HUES48 (cell line): ENCODE measurements at regions not wholly inside any gene's neighbourhood (a gene's known extent, or its start where the extent isn't known, plus 50 kb on each side); places are given as distances from the start of the nearest gene placed in this dataset.

Experiments
- H3K27ac ChIP-seq: one replicate; pipeline ENCODE4 v1.7.0; 2013; ENCODE audit warnings: low read depth, low read length, inconsistent platforms
- H3K27me3 ChIP-seq: 2 replicates; pipeline ENCODE4 v1.6.1; 2013; ENCODE audit warnings: mild to moderate bottlenecking, low read length; ENCODE audit not compliant: control insufficient read depth, insufficient read depth
- H3K36me3 ChIP-seq: 2 replicates; pipeline ENCODE4 v1.6.1; 2013; ENCODE audit warnings: low read length; ENCODE audit not compliant: control insufficient read depth, insufficient read depth
- H3K4me1 ChIP-seq: 2 replicates; pipeline ENCODE4 v1.6.1; 2013; ENCODE audit warnings: mild to moderate bottlenecking, low read length; ENCODE audit not compliant: control insufficient read depth, insufficient read depth
- H3K4me3 ChIP-seq: 2 replicates; pipeline ENCODE4 v1.5.1; 2013; ENCODE audit warnings: mild to moderate bottlenecking, low read depth, low read length
- H3K9ac ChIP-seq: 2 replicates; pipeline ENCODE4 v1.6.1; 2013; ENCODE audit warnings: mild to moderate bottlenecking, low read depth, low read length, moderate library complexity
- H3K9me3 ChIP-seq: 2 replicates; pipeline ENCODE4 v1.6.1; 2013; ENCODE audit warnings: low read length; ENCODE audit not compliant: control insufficient read depth, insufficient read depth

DNA sequence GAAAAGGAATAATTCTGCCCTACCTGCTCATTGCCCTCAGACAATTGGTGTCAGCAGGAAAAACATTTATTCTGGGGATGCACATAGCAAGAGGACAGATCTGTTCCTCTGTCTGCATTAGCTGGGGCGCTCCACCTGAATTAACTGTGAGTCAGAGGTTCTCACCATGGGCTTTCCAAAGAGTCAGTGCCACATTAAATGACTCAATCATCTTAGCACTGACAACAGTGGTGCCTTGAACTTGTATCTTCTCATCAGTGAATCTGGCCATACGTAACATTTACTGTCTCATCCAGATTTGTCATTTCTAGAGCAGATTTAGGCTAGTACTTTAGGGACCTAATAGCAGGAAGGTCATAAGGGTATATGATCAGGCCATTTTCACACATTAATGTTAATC lies 358.1 kb upstream of the CRIM1 start:
- H3K9ac ChIP-seq, result no peak overlapping the region
- no peaks in the 10 kb centered on the region for H3K4me1 ChIP-seq
- H3K27ac ChIP-seq, result no peak overlapping the region
- no peaks in the 10 kb centered on the region for H3K27me3 ChIP-seq
- no peaks in the 10 kb centered on the region for H3K36me3 ChIP-seq
- no peak overlapping the region for H3K4me3 ChIP-seq
- no peaks in the 10 kb centered on the region for H3K9me3 ChIP-seq

DNA sequence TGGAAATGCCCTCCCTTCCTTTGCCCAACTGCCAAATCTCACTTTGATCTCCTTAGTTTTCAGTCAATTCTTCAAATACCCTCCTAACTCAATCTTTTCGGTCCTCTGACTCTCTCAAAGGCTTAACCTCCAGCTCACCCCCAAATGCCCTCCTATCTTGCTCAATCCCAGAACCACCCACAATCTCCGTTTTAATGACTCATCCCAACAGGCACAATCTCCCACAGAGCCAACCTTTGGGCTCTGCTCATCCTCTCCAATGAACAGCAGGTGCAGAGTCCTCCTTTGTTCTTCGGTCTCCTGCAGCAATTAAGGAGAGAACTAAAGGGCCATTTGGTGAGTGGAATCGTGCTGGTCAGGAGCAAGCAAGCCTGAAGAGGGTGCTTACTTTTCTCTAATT lies 366.1 kb upstream of the CRIM1 start:
- Histone ChIP-seq H3K9ac (no peak overlapping the region), H3K36me3 (no peaks in the 10 kb centered on the region), H3K4me1 (0 out of 2 replicates have a peak, but pooled peaks cover 4% of the 10 kb centered on the region), H3K9me3 (no peaks in the 10 kb centered on the region), H3K4me3 (no peak overlapping the region), H3K27ac (peak overlapping the region; percentile 54), H3K27me3 (no peaks in the 10 kb centered on the region)

DNA sequence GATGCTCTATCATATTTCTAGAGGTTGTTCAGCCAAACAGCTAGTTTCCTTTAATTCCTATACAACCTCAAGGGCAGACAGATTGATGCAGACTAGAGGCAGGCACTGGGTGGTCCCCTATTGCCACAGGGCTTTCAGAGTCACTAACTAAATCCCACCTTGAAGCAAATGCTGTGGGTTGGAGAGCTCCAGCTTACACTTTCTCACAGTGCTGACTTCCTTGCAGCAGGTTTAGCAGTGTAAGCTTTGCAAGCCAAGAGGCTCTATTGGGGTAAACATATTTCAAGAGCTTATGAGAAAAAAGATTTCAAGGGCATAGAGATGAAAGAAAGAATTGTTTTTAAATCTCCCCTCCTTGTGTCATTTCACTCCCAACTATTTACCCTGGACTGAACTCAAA lies 366.5 kb upstream of the CRIM1 start:
- Histone ChIP-seq H3K9ac (no peak overlapping the region), H3K27me3 (no peaks in the 10 kb centered on the region), H3K4me1 (0 out of 2 replicates have a peak, but pooled peaks cover 4% of the 10 kb centered on the region), H3K9me3 (no peaks in the 10 kb centered on the region), H3K4me3 (no peak overlapping the region), H3K36me3 (no peaks in the 10 kb centered on the region), H3K27ac (peak overlapping the region; percentile 54)

DNA sequence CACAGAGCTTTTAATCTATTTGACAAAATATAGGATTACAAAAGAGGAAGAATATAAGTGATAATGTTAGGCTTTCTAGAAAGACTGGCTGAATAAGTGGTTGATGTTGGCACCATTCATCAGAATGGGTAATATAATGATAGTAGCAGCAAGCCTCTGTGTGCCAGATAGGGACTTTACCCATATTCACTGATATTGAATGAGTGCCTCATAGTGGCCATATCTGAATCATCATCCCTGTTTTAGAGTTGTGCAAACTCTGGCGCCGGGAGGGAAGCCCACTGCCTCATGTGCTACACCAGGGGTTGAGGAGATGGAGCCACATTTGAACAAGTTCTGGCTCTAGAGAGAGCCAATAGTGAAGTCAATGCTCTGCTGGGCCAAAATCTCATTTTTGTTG lies 368.7 kb upstream of the CRIM1 start:
- 0 out of 2 replicates have a peak, but pooled peaks cover 4% of the 10 kb centered on the region for H3K4me1 ChIP-seq

DNA sequence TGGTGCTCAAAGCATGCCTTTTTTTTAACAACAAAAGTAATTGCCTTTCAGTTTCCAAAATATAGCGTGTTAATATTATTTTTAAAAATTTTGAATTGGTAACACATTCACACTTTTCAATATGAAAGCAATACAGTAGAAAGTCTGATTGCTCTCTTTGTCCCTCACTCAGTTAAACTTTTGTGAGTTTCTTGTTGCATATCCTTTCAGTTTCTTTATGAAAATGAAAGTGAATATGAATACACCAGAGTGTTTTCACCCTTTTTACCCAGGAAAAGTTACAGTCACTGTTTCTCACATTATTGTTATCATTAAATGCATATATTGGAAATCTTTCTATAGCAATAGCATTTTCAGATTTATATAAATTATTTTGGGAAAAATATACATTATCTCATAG lies 377.4 kb upstream of the CRIM1 start:
- Histone ChIP-seq H3K4me3 (no peak overlapping the region), H3K27me3 (no peaks in the 10 kb centered on the region), H3K9me3 (no peaks in the 10 kb centered on the region), H3K36me3 (no peaks in the 10 kb centered on the region), H3K4me1 (no peaks in the 10 kb centered on the region), H3K27ac (no peak overlapping the region), H3K9ac (no peak overlapping the region)

More for the DNA sequence above, 368.7 kb upstream of the CRIM1 start:
- no peaks in the 10 kb centered on the region for H3K36me3 ChIP-seq
- H3K27me3 ChIP-seq, result no peaks in the 10 kb centered on the region
- no peak overlapping the region for H3K9ac ChIP-seq
- H3K27ac ChIP-seq, result no peak overlapping the region
- no peaks in the 10 kb centered on the region for H3K9me3 ChIP-seq
- no peak overlapping the region for H3K4me3 ChIP-seq

DNA sequence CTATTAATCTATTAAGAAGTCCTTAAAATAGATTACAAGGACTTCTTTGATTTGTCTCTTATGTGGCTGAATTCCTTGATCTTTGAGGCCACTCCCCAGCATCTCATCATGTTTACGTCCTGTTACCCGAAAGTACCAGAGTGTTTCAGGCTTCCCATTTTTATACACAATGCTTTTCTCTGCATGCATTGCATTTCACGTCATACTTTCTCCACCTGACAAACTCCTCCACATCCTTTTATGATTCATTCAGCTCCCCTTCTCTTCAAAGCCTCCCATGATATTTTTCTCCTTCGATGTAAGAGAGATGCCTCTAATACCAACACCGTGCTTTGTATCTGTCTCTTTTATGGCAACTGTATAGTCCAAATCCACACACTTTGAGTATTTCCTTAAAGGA lies 379.0 kb upstream of the CRIM1 start:
- no peaks in the 10 kb centered on the region for H3K9me3 ChIP-seq
- no peak overlapping the region for H3K4me3 ChIP-seq
- H3K27me3 ChIP-seq, result no peaks in the 10 kb centered on the region
- H3K4me1 ChIP-seq, result peaks cover under 1% of the 10 kb centered on the region; the same call in 1 of the 2 replicates
- no peak overlapping the region for H3K9ac ChIP-seq
- H3K36me3 ChIP-seq, result no peaks in the 10 kb centered on the region
- no peak overlapping the region for H3K27ac ChIP-seq

DNA sequence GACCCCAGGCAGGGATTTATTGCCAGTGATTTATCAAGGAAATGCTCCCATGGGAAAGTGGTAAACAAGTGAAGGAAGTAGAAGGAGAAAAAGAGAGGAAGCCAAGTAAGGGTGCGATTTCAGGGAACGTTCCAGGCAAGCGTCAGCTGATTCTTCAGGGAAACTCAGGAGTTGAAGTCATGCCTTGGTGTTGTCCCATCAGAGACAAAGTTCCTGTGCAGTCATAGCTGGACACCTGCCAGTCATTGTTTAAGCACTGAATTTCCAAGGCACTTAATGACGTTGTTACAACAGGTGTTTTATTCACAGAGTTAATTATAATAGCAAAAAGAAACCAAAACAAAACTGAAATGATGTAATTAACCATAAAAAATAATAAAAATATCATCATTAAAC lies 381.8 kb upstream of the CRIM1 start:
- H3K9ac ChIP-seq, result no peak overlapping the region
- no peak overlapping the region for H3K27ac ChIP-seq
- no peaks in the 10 kb centered on the region for H3K36me3 ChIP-seq
- H3K4me1 ChIP-seq, result peaks cover 3% of the 10 kb centered on the region; the same call in 1 of the 2 replicates
- no peak overlapping the region for H3K4me3 ChIP-seq
- no peaks in the 10 kb centered on the region for H3K27me3 ChIP-seq
- H3K9me3 ChIP-seq, result no peaks in the 10 kb centered on the region

DNA sequence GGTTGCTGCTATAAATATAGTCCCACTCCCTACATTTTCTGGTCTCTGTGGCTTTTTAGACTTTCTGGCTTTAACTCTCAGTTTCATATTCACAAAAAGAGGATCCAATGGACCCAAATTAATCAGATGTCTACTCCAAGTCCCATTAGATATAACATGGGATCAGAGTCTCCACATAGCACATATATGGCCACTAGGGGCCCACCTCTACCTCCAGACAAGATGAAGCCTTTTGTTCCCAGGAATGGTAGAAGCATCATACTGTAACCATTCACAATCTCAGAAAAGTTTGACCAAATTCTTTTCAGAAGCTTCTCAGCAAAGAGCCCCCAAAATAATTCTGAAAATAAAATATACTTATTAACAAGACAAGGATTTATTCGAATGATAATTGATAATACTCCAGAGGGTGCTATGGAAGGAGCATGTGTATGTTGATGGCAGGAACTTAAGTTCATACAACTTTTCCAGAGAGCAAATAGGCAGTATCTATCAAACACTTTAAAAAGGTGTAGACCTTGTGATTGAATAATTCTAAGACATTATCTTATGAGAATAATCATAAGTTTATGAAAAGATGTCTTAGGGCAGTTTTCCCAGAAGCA lies 382.3 kb upstream of the CRIM1 start:
- no peak overlapping the region for H3K9ac ChIP-seq
- no peaks in the 10 kb centered on the region for H3K9me3 ChIP-seq
- no peak overlapping the region for H3K27ac ChIP-seq
- H3K27me3 ChIP-seq, result no peaks in the 10 kb centered on the region
- H3K36me3 ChIP-seq, result no peaks in the 10 kb centered on the region
- peaks cover 3% of the 10 kb centered on the region; the same call in 1 of the 2 replicates for H3K4me1 ChIP-seq
- H3K4me3 ChIP-seq, result no peak overlapping the region

DNA sequence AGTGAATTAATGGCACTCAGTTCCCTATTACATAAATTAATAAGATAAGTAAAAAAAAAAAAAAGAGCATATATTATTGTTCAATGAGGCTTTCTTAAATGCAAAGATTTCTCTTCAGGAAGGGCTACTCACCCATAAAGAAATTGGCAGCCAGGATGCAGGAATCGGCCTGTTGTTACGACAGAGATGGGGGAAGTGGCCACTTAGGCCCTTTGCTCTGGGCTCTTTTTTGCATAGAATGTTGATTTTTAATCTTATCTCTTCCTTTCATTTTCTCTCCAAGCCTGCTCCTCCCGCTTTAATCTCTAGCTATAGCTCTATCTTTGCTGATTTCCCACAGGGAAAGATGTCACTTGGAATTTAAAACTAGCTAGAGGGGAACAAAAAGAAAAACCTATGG lies 391.8 kb upstream of the CRIM1 start:
- Histone ChIP-seq H3K4me1 (no peaks in the 10 kb centered on the region), H3K9me3 (no peaks in the 10 kb centered on the region), H3K4me3 (no peak overlapping the region), H3K27ac (no peak overlapping the region), H3K36me3 (no peaks in the 10 kb centered on the region), H3K9ac (no peak overlapping the region), H3K27me3 (no peaks in the 10 kb centered on the region)

DNA sequence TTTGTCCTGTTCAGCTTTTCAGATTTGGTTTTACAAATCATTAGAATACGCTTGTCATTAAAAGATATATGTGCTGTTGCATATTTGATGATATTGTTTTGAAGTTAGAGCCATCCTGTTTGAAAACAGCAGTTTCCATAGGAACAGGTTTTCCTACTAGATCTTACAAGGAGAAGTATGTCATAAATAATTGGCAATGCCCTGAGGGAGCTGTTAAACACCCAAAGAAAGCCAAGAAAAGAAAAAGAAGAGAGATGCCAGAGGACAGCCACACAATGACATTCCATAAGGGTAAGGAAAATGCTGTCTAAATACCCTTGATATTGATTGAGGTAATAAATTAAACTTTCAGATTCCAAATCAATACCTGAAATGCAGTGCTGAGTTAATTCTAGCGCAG lies 392.2 kb upstream of the CRIM1 start:
- Histone ChIP-seq H3K36me3 (no peaks in the 10 kb centered on the region), H3K9ac (no peak overlapping the region), H3K9me3 (no peaks in the 10 kb centered on the region), H3K27me3 (no peaks in the 10 kb centered on the region), H3K27ac (no peak overlapping the region), H3K4me3 (no peak overlapping the region), H3K4me1 (no peaks in the 10 kb centered on the region)

DNA sequence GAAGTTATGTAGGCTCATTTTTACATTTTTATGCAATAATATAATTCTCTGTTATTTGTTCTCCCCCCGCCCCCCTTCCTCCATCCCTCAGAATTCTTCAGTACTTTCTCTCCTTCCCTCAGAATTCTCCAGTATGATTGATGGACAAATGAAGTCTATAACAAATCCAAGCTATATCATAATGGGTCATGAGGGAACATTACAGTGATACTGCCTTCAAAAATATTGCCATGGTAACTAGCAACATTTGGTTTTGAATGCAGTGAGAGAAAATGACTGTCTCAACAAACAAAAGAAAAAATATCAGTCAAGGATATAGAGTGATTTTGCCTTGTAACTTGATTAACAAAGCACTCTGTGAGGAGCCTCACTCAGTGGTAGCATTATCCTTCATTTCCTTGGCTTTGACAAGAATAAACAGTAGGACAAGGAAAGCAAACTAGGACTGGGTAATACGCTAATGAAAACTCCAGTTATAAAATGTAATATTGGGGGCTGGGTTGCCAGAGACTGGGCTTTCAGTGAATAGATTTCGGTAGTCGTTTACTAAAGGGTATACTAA lies 392.9 kb upstream of the CRIM1 start:
- Histone ChIP-seq H3K4me1 (no peaks in the 10 kb centered on the region), H3K4me3 (no peak overlapping the region), H3K27ac (no peak overlapping the region), H3K27me3 (no peaks in the 10 kb centered on the region), H3K36me3 (no peaks in the 10 kb centered on the region), H3K9me3 (no peaks in the 10 kb centered on the region), H3K9ac (no peak overlapping the region)
